NCI-H82 (cell line): ENCODE measurements at regions not wholly inside any gene's neighbourhood (a gene's known extent, or its start where the extent isn't known, plus 50 kb on each side); places are given as distances from the start of the nearest gene placed in this dataset.
"Not testable (repeated sequence)": the region's sequence is repeated elsewhere in the genome, so short reads cannot be mapped to it uniquely, and the experiment has no call there.

Experiments
- DNase-seq: peaks from one replicate; lab custom pipeline; 2025; lab: John Stamatoyannopoulos, UW

DNA sequence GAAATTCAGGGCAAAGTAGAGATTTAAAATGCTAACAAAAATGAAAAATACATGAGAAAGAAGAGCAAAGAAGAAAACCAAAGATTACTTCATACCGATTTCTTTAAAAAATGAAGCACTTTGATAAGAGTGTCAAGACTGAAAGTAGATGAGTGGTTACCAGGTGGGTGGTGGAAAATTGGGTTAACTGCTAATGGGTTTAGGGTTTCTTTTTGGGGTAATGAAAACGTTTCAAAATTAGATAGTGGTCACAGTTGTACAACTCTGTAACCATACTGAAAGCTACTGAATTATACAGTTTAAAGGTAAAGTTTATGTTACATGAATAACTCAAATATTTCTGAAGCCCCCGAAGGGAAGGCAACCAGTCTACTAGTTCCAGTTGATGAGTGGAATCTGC is 179.4 kb downstream of the NDFIP2 start:
- DNase-seq, result no peak

DNA sequence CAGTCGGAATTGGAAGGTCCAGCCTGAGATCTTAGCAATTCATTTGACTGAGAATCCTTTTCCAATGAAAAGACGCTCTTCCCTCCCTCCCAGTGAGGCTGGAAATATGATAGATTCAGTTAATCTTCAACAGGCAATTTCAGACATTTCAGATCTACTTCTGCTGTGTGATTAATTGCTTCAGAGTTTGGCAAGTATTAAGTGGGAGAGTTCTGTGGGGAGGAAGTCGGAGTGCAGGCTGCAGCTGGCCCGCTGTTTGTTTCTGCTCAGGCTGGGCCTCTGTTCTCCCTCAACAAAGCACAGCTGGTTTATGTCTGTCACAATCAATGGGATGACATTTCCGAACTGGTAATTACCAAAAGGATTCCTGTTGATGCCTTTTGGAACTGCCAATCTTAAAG is 178.2 kb downstream of the NDFIP2 start:
- DNase-seq, result no peak

GRCh38 chr13:79658333-79658975 is 177.5 kb downstream of the NDFIP2 start:
- DNase-seq, result no peak

GRCh38 chr13:79655509-79655908 is 174.6 kb downstream of the NDFIP2 start:
- DNase-seq, result no peak

DNA sequence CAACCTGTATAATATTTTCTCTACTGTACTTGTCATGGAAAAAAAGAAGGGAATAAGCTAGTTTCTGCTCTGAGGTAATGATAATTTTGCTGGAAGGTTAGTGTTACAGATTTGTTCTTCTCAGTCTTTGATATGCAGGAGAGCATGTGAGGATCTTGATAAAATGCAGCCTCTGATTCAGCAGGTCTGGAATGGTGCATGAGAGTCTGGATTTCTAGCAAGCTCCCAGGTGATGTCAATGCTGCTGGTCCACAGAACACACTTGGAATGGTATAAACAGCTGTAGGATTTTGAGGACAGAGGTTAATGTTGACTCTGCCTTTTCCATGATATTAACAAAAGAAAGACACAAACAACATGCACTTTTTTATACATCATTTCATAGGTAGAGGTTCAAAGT is 173.6 kb downstream of the NDFIP2 start:
- no peak for DNase-seq

- no peak for DNase-seq
These were observed 169.7 kb downstream of the NDFIP2 start for GRCh38 chr13:79650688-79651087.

GRCh38 chr13:79648191-79648590 is 167.2 kb downstream of the NDFIP2 start:
- no peak for DNase-seq

GRCh38 chr13:79647533-79647932 is 166.6 kb downstream of the NDFIP2 start:
- no peak for DNase-seq

DNA sequence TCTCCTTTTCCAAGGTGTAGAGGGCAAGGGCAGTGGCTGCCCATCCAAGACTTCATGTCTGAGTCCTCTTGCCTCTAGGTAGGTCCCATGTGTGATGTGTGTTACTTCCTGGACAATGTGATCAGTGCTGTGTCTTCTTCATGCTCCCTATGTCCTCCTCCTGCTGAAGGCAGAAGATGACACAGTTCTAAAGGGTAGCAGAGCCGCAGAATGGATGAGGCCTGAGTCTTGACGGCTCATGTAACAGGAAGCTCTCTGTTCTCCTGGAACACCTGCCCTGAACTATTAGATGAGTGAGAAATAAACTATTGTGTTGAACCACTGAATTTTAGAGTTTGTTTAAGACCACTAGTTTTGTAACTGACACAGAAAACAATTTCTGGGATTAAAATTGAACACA is 165.9 kb downstream of the NDFIP2 start:
- no peak for DNase-seq

DNA sequence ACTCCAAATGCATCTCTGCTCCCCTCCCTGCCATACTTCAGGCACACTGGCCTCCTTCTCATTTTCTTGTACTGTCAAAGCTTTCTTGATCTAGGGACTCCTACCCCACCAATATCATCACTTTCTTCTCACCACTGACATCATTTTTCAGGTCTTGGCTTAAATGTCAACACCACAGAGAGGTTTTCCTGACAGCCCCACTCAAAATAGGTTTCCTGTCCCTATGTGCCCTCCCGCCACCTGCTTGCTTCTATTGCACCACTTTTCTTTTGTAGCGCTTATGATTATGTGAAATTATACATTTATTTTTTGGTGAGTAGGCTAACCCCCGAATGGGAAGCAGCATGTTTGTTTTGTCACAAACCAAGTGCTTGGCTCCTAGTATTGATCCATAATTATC is 164.6 kb downstream of the NDFIP2 start:
- no peak for DNase-seq

DNA sequence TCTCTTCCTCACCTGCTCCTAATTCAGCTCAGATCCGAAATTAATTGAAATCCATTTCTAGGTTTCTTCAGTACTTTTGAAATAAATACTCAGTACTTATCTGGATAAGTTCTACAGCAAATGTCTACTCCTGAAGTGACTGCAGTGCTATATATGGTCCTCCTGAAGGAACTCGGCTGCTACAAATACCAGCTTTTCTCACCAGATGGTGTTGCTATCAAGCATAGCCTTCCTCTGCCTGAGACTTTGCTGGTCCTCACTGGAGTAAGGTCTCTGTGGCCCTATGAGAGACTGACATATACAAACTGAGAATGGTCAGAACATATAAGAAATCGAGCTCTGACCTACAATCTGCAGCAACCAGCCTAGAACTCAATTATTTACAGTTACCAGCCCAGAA is 161.6 kb downstream of the NDFIP2 start:
- no peak for DNase-seq

DNA sequence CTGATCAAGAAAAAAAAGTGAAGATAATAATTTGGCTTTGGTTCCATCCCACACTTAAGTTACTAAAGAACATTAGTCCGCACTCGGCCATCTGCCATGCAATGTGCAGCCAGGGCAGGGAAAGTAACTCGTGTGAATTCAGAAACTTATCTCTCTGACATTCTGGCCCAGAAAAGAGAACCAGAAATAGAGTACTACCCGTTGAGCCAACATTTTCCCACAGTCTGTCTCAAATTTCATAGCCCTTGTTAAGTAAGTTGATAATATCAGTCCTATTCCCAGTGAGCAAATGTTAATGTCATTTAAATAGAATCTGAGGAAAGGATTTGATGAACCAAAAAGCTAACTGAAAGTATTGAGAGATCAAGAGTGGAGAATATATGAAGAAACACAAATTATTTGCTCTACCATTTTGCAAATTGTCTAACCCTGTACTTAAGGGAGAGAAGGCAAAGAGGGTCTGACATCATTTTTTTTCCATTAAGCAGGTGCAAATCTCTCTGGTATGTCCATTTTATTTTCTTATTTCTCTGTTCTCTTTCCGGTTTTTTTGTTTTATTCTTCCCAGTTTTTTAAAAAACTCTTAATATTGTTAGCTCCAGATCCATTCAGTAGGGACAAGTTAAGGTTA is 156.3 kb downstream of the NDFIP2 start:
- peak; percentile 67 for DNase-seq

GRCh38 chr13:79631051-79631659 is 150.2 kb downstream of the NDFIP2 start:
- DNase-seq, result peak; percentile 42

- no peak for DNase-seq
These were observed 147.5 kb downstream of the NDFIP2 start for GRCh38 chr13:79628463-79628862.

DNA sequence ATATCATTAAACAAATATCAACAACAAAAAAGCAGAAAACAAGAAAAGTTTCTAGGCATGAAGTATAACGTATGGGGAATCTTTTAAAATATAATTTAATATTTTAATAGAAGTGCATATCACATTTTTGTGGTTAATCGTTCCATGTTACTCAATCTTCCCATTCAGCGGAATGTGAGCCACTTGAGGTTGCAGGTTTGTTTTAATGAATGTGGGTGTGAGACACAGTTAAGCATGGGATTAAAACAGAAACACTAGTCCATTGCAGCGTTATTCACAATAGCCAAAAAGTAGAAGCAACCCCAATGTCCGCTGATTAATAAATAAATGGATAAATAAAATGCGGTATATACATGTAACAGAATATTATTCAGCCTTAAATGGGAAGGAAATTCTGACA is 146.0 kb downstream of the NDFIP2 start:
- no peak for DNase-seq

DNA sequence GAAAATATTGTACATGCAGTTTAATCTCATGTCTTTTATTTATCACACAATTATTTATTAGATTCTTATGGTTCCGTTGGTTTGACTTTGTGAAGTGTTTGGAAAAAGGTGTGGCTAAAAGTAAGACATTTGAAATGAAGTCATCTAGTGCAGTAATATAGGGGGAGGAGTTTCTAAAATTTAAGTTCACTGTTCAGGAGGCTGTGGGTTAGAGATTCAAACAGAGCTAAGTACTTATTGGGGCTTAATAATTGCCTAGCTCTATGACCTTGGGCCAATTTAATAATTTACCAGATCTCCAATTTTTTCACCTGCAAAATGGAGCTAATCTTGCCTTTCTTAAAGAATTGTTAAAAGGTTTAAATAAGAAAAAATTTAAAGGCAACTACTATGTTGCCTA is 144.6 kb downstream of the NDFIP2 start:
- no peak for DNase-seq

- no peak for DNase-seq
These were observed 140.9 kb downstream of the NDFIP2 start for GRCh38 chr13:79621902-79622301.

GRCh38 chr13:79621449-79621848 is 140.5 kb downstream of the NDFIP2 start:
- DNase-seq, result no peak

- no peak for DNase-seq
These were observed 133.4 kb downstream of the NDFIP2 start for GRCh38 chr13:79614250-79614918.

DNA sequence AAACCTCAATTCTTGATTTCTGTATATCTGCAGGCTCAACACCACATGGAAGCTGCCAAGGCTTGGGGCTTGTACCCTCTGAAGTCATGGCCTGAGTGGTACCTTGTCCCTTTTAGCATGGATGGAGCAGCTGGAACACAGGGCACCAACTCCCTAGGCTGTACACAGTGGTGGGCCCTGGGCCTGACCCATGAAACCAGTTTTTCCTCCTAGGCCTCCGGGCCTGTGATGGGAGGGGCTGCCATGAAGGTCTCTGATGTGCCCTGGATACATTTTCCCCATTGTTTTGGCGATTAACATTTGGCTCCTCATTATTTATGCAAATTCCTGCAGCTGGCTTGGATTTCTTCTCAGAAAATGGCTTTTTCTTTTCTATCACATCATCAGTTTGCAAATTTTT is 131.6 kb downstream of the NDFIP2 start:
- no peak for DNase-seq

GRCh38 chr13:79607895-79608294 is 126.9 kb downstream of the NDFIP2 start:
- not testable (repeated sequence) for DNase-seq
